ENCODE measurements at regions not wholly inside any gene's neighbourhood (a gene's known extent, or its start where the extent isn't known, plus 50 kb on each side); places are given as distances from the start of the nearest gene placed in this dataset.
"Not testable (repeated sequence)": the region's sequence is repeated elsewhere in the genome, so short reads cannot be mapped to it uniquely, and the experiment has no call there.

DNA sequence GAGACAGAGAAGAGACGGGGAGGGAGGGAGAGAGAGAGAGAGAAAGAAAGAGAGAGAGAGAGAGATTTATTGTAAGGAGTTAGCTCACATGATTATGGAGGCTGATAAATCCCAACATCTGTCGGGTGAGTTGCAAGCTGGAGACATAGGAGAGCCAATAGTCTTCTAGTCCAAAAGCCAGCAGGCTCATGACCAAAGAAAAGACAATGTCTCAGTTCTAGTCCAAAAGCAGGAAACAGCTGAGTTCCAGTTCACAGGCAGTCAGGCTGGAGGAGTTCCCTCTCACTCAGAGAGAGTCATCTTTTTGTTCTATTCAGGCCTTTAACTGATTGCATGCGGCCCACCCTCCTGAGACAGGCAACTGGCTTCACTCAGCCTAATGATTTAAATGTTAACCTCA, 416.6 kb downstream of the PREX1 start:
- Mint-ChIP-seq H3K27me3 (ENCODE audit: low read depth) (no peaks in the 10 kb centered on the region), H3K36me3 (ENCODE audit: low read depth) (no peaks in the 10 kb centered on the region), H3K27ac (no peak overlapping the region), H3K9me3 (no peaks in the 10 kb centered on the region), H3K4me3 (no peak overlapping the region), H3K4me1 (ENCODE audit: low read depth) (no peaks in the 10 kb centered on the region)

DNA sequence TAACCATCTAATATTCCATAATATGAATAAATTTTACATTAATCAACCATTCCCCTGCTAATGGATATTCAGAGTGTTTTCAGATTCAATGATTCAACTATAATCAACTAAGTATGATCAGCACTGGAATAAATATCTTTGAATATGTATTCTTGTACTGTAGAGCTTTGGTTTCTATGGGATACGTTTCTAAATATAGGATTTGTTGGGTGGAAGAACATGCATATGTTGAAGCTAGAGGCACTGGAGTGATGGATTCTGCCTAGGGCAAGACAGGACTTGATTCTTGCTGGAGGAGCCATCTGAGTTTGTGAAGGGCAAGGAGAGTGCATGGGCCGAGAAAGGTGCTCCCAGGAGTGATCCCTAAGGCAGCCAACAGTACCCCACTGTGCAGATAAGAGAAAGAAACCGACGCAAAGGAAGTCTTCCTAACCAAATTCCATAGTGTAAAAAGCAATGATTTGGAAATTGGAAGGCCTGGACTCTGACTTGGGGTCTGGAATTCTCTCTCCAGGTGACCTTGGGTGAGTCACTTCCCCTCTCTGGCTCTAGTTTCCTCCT, 418.7 kb downstream of the PREX1 start:
- Mint-ChIP-seq H3K36me3 (ENCODE audit: low read depth) (no peaks in the 10 kb centered on the region), H3K4me3 (no peak overlapping the region), H3K9me3 (no peaks in the 10 kb centered on the region), H3K27ac (no peak overlapping the region), H3K4me1 (ENCODE audit: low read depth) (no peaks in the 10 kb centered on the region), H3K27me3 (ENCODE audit: low read depth) (no peaks in the 10 kb centered on the region)

DNA sequence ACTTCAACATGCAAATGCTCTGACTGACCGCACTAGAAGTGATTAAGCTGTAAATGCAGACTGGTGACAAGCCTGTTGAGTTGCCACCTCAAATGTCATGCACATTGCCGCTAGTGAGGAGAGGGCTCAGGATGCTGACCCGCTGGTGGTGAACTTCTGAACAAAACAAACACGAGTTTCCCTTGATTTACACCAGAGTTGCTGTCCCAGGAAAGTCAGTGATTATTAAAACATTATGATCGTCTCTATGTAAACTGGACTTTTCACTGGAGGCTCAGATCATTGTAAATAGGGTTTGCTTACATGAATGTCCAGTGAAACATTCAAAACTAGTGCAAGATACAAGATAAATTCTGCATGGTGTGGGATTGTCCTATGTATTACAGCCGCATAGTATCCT, 420.1 kb downstream of the PREX1 start:
- Mint-ChIP-seq H3K27me3 (ENCODE audit: low read depth) (no peaks in the 10 kb centered on the region), H3K9me3 (no peaks in the 10 kb centered on the region), H3K4me3 (no peak overlapping the region), H3K27ac (no peak overlapping the region), H3K4me1 (ENCODE audit: low read depth) (no peaks in the 10 kb centered on the region), H3K36me3 (ENCODE audit: low read depth) (no peaks in the 10 kb centered on the region)

DNA sequence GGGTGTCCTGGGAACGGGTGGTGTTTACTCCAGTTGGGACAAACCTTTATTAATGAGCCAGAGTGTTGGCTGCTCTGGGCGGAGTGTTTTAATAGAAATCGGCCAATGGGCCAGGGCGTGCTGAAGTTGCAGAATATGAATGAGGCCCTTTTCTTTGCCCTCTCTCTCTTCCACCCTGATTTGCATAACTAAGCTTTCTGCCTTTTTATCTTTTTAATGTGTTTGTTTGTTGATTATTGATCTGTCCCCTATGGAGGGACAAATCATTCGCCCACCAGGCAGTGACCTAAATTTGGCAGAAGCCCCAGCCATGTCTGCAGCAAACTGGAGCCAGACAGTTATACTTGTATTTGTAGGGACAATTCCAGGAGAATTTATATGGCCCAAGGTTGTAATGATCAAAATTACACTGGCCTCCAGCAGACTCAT, 420.9 kb downstream of the PREX1 start:
- H3K36me3 Mint-ChIP-seq (ENCODE audit: low read depth), result no peaks in the 10 kb centered on the region

DNA sequence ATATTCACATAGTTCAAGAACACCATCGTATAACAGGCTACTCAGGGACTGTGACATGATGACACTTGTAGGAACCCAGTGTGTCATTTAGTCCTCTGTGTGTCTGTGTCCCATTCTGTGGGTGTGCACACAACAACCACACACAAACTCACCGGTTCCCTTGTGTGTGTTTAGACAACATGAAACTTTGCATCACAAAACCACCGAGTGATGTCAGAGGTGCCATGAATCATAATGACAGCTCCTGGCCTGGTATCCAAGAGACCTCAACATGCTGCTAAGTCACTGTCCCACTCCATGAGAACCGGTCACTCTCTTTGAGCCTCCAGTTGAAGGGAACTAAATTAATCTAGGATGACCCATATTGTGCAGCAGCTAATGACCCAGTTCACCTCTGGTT, 421.3 kb downstream of the PREX1 start:
- Mint-ChIP-seq H3K36me3 (ENCODE audit: low read depth) (no peaks in the 10 kb centered on the region), H3K27ac (no peak overlapping the region), H3K4me3 (no peak overlapping the region), H3K9me3 (no peaks in the 10 kb centered on the region), H3K27me3 (ENCODE audit: low read depth) (no peaks in the 10 kb centered on the region), H3K4me1 (ENCODE audit: low read depth) (no peaks in the 10 kb centered on the region)

More for the DNA sequence above, 420.9 kb downstream of the PREX1 start:
- Mint-ChIP-seq H3K4me3 (no peak overlapping the region), H3K27me3 (ENCODE audit: low read depth) (no peaks in the 10 kb centered on the region), H3K4me1 (ENCODE audit: low read depth) (no peaks in the 10 kb centered on the region), H3K9me3 (no peaks in the 10 kb centered on the region), H3K27ac (no peak overlapping the region)

DNA sequence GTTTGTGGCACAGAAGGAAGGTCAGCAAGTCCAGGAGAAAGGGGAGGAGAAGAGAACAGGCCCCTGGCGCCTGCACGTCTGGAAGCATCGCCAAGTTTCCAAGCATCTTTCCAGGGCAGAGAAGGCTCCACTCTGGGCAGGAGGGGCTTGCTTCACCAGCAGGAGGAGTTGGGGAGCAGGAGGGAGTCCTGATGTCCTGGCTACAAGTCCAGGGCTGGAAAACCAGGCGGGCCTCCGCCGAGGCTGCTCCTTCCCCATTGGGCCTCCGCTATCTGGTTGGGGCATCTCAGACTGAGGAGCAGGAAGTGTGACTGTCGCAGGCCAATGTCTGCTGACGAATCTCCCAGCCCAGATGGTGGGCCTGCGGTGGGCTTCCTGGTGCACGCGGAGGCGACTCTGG, 421.9 kb downstream of the PREX1 start:
- H3K9me3 Mint-ChIP-seq, result no peaks in the 10 kb centered on the region
- H3K36me3 Mint-ChIP-seq (ENCODE audit: low read depth), result no peaks in the 10 kb centered on the region
- no peaks in the 10 kb centered on the region for H3K27me3 Mint-ChIP-seq (ENCODE audit: low read depth)
- no peak overlapping the region for H3K27ac Mint-ChIP-seq
- no peaks in the 10 kb centered on the region for H3K4me1 Mint-ChIP-seq (ENCODE audit: low read depth)
- no peak overlapping the region for H3K4me3 Mint-ChIP-seq

DNA sequence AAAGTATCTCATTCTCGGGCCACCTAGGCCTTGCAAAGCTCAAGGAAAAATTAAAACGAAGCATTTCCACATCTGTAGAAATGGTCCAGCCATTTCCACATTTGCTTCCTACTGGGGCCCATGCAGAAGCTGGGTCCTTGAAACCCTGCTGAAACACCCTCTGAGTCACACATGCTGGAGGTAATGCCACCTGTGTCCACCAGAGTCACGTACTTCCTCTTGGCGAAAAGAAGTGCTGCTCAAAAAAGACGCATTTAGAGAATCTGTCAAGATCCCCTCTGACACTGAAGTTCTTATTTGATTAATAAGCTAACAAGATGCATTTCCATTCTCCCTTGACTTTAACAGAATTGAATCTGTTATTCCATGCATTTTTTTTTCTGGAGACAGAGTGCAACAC, 423.2 kb downstream of the PREX1 start:
- Mint-ChIP-seq H3K36me3 (ENCODE audit: low read depth) (no peaks in the 10 kb centered on the region), H3K4me1 (ENCODE audit: low read depth) (no peaks in the 10 kb centered on the region), H3K9me3 (no peaks in the 10 kb centered on the region), H3K27me3 (ENCODE audit: low read depth) (no peaks in the 10 kb centered on the region), H3K4me3 (no peak overlapping the region), H3K27ac (no peak overlapping the region)

DNA sequence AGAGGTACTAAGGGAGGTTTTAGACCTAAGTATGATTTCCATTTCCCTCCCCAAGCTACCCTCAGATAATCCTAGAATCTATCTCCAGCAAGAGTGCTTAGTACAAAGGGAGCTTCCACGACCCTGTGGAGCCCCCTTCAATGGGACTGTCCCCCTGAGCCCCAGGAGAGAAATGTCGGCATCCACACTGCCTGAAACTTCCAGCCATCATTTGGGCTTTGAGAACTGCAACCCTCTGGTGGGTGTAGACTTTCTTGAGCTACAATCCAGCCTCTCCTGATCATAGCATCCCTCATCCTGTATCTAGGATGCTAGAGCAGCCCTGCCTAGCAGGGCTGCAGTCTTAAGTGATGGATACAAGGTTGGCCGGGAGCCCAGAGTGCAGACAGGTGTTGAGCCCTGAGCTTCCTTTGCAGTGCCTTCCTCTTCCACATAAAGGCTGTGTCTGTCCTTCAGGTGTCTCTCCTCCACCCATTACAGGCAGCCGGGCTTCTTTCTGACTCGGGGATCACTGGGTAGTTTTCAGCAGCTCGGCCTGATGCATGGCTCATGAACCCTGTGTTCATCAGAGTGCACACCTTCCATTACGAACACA, 424.5 kb downstream of the PREX1 start:
- no peaks in the 10 kb centered on the region for H3K27me3 Mint-ChIP-seq (ENCODE audit: low read depth)
- H3K36me3 Mint-ChIP-seq (ENCODE audit: low read depth), result no peaks in the 10 kb centered on the region
- no peak overlapping the region for H3K27ac Mint-ChIP-seq
- no peak overlapping the region for H3K4me3 Mint-ChIP-seq
- no peaks in the 10 kb centered on the region for H3K9me3 Mint-ChIP-seq
- H3K4me1 Mint-ChIP-seq (ENCODE audit: low read depth), result no peaks in the 10 kb centered on the region

DNA sequence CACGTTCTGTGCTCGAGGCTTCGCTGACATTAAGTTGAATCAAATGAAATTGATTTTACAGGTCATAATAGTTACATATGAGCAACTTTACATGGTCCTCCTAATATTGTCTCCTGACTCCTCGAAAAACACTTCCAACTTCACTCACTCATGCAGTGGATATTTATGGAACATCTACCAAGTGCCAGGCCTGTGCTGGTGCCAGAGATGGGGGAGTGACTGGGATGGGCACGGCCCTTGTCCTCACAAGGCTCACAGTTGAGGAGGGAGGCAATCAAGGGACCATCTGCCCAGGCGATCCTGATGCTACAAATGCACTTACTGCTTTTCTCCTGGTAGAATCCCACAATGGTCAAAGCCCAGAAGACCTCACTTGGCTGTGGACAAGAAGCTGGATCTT, 426.4 kb downstream of the PREX1 start:
- H3K27me3 Mint-ChIP-seq (ENCODE audit: low read depth), result peaks cover 3% of the 10 kb centered on the region
- no peaks in the 10 kb centered on the region for H3K36me3 Mint-ChIP-seq (ENCODE audit: low read depth)
- H3K4me1 Mint-ChIP-seq (ENCODE audit: low read depth), result no peaks in the 10 kb centered on the region
- no peak overlapping the region for H3K27ac Mint-ChIP-seq
- H3K4me3 Mint-ChIP-seq, result no peak overlapping the region
- no peaks in the 10 kb centered on the region for H3K9me3 Mint-ChIP-seq

DNA sequence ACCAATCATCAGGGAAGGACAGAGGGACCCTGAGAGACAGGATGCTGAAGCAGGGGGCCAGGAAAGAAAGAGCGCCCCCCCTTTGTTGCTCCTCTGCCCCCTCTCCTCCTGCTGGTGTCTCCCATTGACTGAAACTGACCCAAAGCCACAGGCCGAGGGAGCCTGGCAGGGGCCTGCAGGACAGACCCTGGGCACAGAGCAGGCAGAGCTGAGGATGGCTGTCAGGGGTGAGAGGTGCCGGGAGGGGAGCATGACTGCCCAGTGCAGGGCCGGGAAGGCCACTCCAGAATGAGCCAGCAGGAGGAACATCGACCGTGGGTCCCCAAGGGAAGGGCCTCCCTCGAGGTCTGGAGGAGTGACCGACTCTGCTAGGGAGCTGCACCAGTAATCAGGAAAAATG, 427.8 kb downstream of the PREX1 start:
- H3K27ac Mint-ChIP-seq, result no peak overlapping the region
- no peaks in the 10 kb centered on the region for H3K4me1 Mint-ChIP-seq (ENCODE audit: low read depth)
- no peaks in the 10 kb centered on the region for H3K36me3 Mint-ChIP-seq (ENCODE audit: low read depth)
- H3K9me3 Mint-ChIP-seq, result no peaks in the 10 kb centered on the region
- H3K27me3 Mint-ChIP-seq (ENCODE audit: low read depth), result peaks cover 4% of the 10 kb centered on the region
- no peak overlapping the region for H3K4me3 Mint-ChIP-seq

DNA sequence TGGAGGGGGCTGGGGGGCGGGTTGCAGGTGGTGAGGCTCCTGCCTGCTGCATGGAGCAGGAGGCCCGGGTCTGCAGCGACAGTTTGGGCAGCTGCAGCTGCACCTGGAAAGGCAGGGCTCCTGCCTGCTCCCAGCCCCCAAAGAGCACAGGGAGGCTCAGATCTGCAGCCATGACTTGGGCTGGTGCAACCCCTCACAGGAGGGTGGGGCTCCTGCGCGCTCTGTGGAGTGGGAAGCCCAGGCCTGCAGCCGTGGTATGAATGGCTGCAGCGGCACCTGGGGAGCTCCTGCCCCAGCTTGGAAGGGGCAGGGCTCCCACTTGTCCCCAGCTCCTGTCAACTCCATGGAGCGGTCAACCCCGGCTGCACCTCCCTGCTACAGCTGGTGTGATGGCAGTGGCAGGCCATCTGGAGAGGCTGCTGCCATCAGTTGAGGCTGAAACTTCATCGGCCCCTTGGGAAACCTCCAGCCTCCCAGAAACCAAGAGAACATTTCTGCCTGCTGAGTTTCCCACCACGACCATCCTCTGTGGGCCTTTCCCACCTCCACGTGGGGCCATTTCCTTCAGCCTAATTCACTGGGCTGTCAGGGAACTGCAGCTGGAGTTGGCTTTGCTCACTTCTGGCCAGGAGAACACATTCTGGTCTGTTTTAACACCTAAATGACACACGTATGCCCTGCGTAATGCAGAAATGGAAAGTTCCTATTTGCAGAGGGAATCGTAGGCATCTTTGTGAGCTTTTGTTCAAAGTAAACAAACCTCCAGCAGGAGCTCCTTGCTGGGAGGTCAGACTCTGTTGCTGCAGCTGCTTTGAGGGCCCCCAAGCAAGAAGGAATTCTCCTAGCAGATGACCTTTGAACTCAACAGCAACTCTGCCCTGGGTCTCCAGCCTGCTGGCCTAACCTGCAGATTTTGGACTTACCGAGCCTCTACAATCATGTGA, 429.0 kb downstream of the PREX1 start:
- H3K27ac Mint-ChIP-seq, result no peak overlapping the region
- H3K27me3 Mint-ChIP-seq (ENCODE audit: low read depth), result peaks cover 4% of the 10 kb centered on the region
- no peaks in the 10 kb centered on the region for H3K4me1 Mint-ChIP-seq (ENCODE audit: low read depth)
- H3K36me3 Mint-ChIP-seq (ENCODE audit: low read depth), result no peaks in the 10 kb centered on the region
- peaks cover under 1% of the 10 kb centered on the region for H3K9me3 Mint-ChIP-seq
- H3K4me3 Mint-ChIP-seq, result no peak overlapping the region

DNA sequence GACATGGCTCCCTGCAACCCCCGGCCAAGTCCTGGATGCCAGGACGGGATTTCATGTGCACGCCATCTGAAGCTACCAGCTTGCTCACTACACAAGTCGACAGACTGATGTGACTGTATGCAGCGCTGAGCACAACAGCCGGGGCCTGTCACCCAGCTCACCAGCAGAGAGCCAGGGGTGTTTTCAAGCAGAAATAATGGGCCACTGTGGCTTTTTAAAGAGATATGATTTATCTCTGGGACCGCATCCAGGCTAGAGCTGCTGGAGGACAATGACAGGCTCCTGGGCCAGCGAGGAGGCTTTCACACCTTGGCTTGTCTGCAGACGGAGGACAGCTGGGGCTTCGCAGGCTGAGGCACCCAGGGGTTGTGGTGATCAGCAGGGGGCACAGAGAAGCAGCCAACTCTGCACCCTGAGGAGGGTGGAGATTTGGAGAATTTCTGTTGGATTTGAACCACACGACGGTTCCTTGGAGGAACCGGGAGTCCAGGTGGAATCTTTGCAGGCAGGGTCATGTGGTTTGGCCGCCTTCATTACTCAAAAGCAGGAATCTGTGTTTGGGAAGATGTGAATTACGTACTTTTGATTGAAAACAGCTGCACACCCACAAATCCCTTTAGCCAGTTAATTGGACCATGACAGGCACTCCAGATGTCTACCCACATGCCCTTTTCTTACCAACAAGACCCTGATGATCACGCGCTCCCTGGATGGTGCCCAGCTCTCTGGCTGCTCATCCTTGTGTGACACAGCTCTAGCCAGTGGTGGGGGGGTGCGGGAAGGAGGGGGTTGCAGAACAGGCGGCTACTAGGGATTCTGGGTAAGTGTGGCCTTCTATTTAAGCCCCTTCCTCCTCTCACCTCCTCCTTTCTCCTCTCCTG, 430.6 kb downstream of the PREX1 start:
- not testable (repeated sequence) for H3K4me1 Mint-ChIP-seq (ENCODE audit: low read depth); H3K27ac Mint-ChIP-seq; H3K27me3 Mint-ChIP-seq (ENCODE audit: low read depth); H3K4me3 Mint-ChIP-seq; H3K9me3 Mint-ChIP-seq; H3K36me3 Mint-ChIP-seq (ENCODE audit: low read depth)

DNA sequence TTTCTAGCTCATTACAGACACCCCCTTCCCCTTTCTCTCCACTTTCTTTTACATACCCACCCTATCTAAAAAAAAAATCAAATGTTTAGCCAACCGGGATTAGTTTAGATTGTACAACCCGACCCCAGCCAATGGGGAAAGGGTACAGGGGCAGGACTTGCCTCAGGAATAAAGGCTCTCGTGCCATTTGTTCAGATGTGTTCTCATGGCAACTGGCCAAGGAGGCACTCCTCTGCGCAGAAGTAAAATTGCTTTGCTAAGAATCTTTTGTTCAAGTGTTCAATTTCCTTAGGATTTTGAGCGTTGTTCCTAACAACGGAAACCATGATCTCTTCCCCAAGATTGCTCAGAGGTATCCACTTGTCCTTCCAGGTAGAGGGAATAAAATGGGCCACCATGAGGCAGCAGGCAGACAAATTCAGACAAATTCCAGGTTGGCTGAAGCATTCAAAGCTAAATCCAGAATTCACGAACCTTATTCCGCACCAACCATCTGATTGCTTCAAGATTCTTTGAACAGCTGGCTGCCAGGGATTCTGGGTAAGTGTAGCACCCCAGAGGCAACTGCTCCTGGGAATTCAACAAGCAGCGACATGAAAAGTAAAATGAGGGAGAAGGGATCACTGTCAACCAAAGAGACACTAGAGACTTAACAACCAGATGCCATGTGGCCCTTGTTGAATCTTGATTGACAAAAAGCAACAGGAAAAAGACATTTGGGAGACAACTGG, 431.8 kb downstream of the PREX1 start:
- Mint-ChIP-seq H3K4me3 (no peak overlapping the region), H3K4me1 (ENCODE audit: low read depth) (no peaks in the 10 kb centered on the region), H3K27ac (no peak overlapping the region), H3K27me3 (ENCODE audit: low read depth) (peaks cover 4% of the 10 kb centered on the region), H3K36me3 (ENCODE audit: low read depth) (no peaks in the 10 kb centered on the region), H3K9me3 (peaks cover 17% of the 10 kb centered on the region)

All from T-helper 1 cell treated with Interleukin-12 subunit alpha and Interleukin-12 subunit beta and Interleukin-4 antibody, amounts not matched to agents 30 μg/mL and 1 μg/mL, for 36 hours (primary cell).